DMS 273 (cell line): ENCODE measurements at regions not wholly inside any gene's neighbourhood (a gene's known extent, or its start where the extent isn't known, plus 50 kb on each side); places are given as distances from the start of the nearest gene placed in this dataset.

ENCODE experiments used
- DNase-seq: peaks from one replicate; lab custom pipeline; 2025; ENCODE audit not compliant: unreplicated experiment; lab: John Stamatoyannopoulos, UW

DNA sequence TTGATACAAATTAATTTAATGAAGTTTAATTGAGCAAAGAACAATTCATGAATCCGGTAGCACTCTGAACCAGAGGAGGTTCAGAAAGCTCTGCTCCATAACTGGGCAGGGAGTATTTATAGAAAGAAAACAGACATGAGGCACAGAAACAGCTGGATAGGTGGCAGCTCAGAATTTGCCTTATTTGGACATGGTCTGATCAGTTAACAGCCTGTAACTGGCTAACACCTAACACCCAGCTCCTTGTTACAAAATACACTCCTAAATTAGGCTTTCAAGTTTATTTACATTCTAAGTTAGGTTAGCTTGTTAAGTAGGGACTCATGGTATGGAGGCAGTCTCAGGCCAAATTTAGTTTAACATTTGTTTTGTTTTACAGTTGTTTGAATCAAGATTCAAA lies 67.8 kb upstream of the TMCC3 start:
- peak; percentile 66 for DNase-seq

DNA sequence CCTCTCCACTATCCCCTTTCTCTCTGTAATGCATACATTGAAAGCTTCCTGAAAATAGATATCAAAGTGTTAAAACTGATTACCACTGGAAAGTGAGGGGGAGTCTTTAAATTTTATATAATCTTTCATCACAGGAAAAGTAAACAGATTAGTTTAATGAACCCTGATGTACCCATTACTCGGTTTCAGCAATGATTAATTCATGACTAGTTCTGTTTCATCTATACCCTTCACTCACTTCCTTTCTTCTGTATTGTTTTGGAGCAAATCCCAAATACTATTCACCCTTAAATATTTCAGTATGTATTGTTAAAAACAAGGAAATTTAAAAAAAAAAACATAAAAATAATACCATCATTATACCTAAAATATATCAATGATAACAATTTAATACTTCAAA lies 67.3 kb upstream of the TMCC3 start:
- no peak for DNase-seq

DNA sequence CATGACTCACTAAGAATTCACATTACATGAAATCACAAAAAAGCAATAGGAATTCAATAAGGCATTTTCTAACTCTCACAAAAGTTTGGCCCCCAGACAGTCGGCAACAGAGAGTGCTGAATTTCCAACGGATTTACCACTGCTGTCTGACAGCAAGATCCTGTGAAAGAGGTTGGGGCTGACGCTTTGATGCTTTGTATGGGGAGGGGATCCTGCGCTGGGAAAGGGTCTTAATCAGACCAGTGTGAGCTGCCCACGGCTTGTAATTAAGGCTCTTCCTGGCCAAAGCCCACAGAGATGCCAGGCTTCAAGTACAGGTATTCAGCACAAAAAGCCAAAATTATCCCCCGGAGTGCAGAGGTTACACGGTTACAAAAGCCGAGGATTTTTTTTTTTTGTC lies 66.8 kb upstream of the TMCC3 start:
- no peak for DNase-seq

GRCh38 chr12:94716339-94716738 lies 66.0 kb upstream of the TMCC3 start:
- no peak for DNase-seq

- DNase-seq: peak; percentile 93
Measured at GRCh38 chr12:94714378-94715114, 64.2 kb upstream of the TMCC3 start.

GRCh38 chr12:94712815-94713515 lies 62.6 kb upstream of the TMCC3 start:
- DNase-seq: peak; percentile 53

DNA sequence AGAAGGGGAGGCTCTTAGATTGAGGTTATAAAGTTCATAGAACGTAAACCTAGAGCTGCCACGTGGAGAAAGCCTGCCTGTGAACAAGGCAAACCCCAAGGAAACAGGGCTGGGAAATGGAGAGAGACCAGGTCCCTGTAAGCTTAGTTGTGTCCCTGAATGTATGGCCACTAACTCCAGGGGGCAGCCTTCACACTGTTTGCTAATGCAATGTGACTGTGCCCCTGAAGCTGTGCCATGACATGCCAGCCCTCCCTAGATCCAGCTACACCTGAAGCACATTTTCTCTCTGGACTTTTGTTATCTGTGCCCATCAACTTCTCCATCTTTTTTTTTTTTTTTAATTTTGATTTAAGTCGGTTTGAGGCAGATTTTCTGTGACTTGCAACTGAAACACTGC lies 60.6 kb upstream of the TMCC3 start:
- peak; percentile 49 for DNase-seq

DNA sequence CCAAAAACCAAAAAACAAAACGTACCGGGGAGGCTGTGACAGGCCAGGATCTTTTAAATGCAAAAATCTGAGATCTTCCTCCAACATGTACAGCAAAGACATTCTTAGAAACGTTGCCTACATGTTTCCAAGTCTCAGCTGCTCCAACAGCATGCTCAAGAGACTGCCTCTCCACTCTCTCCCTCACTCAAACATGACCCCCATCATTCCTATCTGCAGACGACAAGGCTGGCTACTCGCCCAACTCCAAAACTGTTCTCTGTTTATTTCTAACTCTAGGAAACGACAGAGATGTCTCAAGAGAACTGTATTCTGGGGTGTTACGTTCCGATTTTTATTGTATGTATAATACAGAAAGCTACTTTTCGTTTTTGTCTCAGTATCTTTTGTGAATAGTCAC lies 57.5 kb upstream of the TMCC3 start:
- DNase-seq: no peak

- DNase-seq: no peak
Measured at GRCh38 chr12:94707036-94707435, 56.7 kb upstream of the TMCC3 start.

GRCh38 chr12:94706250-94706661 lies 55.9 kb upstream of the TMCC3 start:
- no peak for DNase-seq

DNA sequence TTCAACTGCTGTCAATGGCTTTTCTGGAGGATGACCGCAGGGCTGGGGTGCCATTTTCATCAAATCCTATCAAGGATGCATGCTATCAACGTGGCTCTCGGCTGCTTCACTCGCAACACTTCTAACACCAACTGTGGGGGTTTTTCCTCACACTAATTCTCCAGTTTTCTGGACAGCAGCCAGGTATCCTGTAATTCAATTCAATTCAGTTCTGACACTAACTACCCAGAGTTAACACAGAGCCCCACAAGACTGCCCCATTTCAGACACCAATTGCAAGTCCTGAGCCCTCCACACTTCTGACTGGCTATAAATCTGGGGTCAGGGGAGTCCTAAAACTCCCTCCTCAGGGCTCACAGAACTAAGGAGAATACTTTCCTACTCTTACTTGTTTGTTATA lies 55.3 kb upstream of the TMCC3 start:
- DNase-seq: no peak

DNA sequence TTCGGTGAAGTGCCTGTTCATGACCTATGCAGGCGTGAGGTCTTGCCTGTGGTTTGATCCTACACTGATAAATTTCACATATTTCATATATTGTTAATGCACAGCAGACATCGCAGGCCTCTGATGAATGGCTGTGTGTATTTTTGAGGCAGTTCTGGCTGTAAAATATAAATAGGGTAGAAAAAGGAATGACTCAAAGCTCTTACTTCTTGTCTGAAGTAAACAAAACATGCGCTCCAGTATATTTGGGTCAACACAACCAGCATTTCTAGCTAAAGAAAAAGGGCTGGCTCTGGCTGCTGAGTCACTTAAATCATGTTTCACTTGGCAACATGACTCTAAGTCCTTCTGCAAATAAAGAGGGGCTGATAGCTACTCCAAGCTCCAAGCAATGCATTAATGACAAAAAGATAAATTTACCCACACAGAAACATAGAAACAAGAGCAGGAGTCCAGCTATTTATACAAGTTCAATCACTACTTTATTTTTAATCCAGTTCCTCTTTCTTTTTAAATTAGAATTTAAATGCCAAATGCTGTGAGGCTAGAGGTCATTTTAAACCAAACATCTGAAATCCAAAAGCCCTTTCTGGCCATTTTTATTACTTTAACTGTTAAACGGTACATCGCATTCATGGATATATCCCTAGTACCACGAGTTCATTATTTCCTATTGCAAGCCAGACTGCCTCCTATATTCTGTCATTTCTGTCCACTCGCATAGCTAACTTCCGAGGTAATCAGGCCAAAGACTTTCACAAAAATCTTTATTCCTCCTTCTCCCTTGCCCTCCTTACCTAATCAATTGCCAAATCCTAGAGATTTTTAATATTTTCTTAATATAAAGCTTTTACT lies 54.3 kb upstream of the TMCC3 start:
- DNase-seq: no peak

- DNase-seq: no peak
Measured at GRCh38 chr12:94702696-94703095, 52.3 kb upstream of the TMCC3 start.

DNA sequence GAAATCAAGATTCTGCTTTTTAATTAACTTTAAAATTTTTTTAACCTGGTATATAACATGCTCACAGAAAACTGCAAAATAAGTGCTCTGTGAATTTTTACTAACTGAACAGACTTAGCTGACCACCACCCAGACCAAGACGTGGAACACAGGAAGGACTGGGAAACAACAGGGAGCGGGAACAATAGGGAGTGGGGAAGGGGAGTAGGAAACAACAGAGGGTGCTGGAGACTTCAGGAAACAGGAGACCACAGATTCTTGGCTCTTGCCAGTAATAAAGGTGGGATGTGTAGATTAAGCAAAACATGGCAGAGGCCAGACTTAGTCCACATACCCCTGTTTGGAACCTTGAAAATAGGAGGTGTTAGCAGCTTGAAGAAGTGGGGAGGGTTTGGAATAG lies 51.4 kb upstream of the TMCC3 start:
- DNase-seq: no peak

DNA sequence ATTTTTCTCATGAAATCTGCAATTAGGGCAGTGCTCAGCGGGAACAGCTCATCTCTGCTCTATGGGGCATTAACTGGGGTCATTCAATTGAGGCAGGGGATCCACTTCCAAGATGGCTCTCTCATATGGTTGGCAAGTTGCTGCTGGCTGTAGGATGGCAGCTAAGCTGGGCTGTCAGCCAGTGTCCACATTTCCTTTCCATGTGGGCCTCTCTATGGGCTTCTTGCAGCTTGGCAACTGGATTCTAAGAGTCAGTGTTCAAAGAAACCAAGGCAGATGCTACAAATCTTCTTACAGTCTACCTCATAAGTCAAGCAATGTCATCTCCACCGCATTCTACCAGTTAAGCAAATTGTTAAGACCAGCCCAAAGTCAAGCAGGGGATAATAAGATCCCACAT lies 50.3 kb upstream of the TMCC3 start:
- DNase-seq: no peak
